Neural progenitor cell (in vitro differentiated cells): ENCODE measurements at regions not wholly inside any gene's neighbourhood (a gene's known extent, or its start where the extent isn't known, plus 50 kb on each side); places are given as distances from the start of the nearest gene placed in this dataset.

Experiments
- CTCF ChIP-seq: fragments of 200-600 bp; sonication (generic); IDR thresholded peaks from 2 replicates; pipeline ENCODE4 v1.5.1; 2017; ENCODE audit warnings: antibody characterized with exemption, mild to moderate bottlenecking
- EZH2phosphoT487 ChIP-seq: fragments of 200-600 bp; sonication (generic); IDR thresholded peaks from 2 replicates; pipeline ENCODE4 v1.6.1; 2017; ENCODE audit warnings: antibody characterized with exemption

- TF ChIP-seq CTCF (no peak), EZH2phosphoT487 (no peak)
Observed at GRCh38 chr10:43882711-43883110, 234.0 kb upstream of the ZNF32 start.
